ENCODE measurements at regions not wholly inside any gene's neighbourhood (a gene's known extent, or its start where the extent isn't known, plus 50 kb on each side); places are given as distances from the start of the nearest gene placed in this dataset.

- no peak for DNase-seq (ENCODE audit: low read depth in 2 of 2)
Observed at GRCh38 chr4:18860836-18861530, 839.4 kb upstream of the LCORL start.

GRCh38 chr4:18859468-18859867, 837.9 kb upstream of the LCORL start:
- DNase-seq (ENCODE audit: low read depth in 2 of 2) = no peak

- DNase-seq (ENCODE audit: low read depth in 2 of 2) = no peak
Observed at GRCh38 chr4:18858229-18858922, 836.8 kb upstream of the LCORL start.

- no peak for DNase-seq (ENCODE audit: low read depth in 2 of 2)
Observed at GRCh38 chr4:18850867-18851266, 829.3 kb upstream of the LCORL start.

- no peak for DNase-seq (ENCODE audit: low read depth in 2 of 2)
Observed at GRCh38 chr4:18847249-18847890, 825.8 kb upstream of the LCORL start.

- no peak for DNase-seq (ENCODE audit: low read depth in 2 of 2)
Observed at GRCh38 chr4:18846313-18846712, 824.8 kb upstream of the LCORL start.

- DNase-seq (ENCODE audit: low read depth in 2 of 2) = no peak
Observed at GRCh38 chr4:18844726-18845125, 823.2 kb upstream of the LCORL start.

GRCh38 chr4:18842431-18842830, 820.9 kb upstream of the LCORL start:
- no peak for DNase-seq (ENCODE audit: low read depth in 2 of 2)

- DNase-seq (ENCODE audit: low read depth in 2 of 2) = no peak
Observed at GRCh38 chr4:18840481-18840880, 818.9 kb upstream of the LCORL start.

- no peak for DNase-seq (ENCODE audit: low read depth in 2 of 2)
Observed at GRCh38 chr4:18816228-18816895, 794.8 kb upstream of the LCORL start.

- no peak for DNase-seq (ENCODE audit: low read depth in 2 of 2)
Observed at GRCh38 chr4:18815779-18816173, 794.2 kb upstream of the LCORL start.

GRCh38 chr4:18815081-18815778, 793.7 kb upstream of the LCORL start:
- DNase-seq (ENCODE audit: low read depth in 2 of 2) = no peak

GRCh38 chr4:18813771-18814170, 792.2 kb upstream of the LCORL start:
- no peak for DNase-seq (ENCODE audit: low read depth in 2 of 2)

- DNase-seq (ENCODE audit: low read depth in 2 of 2) = no peak
Observed at GRCh38 chr4:18813055-18813454, 791.5 kb upstream of the LCORL start.

- no peak for DNase-seq (ENCODE audit: low read depth in 2 of 2)
Observed at GRCh38 chr4:18803781-18804180, 782.2 kb upstream of the LCORL start.

- DNase-seq (ENCODE audit: low read depth in 2 of 2) = no peak
Observed at GRCh38 chr4:18798123-18798522, 776.6 kb upstream of the LCORL start.

GRCh38 chr4:18795794-18796193, 774.2 kb upstream of the LCORL start:
- DNase-seq (ENCODE audit: low read depth in 2 of 2) = no peak

GRCh38 chr4:18777190-18777930, 755.8 kb upstream of the LCORL start:
- DNase-seq (ENCODE audit: low read depth in 2 of 2) = no peak

GRCh38 chr4:18767921-18768320, 746.4 kb upstream of the LCORL start:
- no peak for DNase-seq (ENCODE audit: low read depth in 2 of 2)

GRCh38 chr4:18756671-18757070, 735.1 kb upstream of the LCORL start:
- no peak for DNase-seq (ENCODE audit: low read depth in 2 of 2)

GRCh38 chr4:18754180-18754579, 732.6 kb upstream of the LCORL start:
- no peak for DNase-seq (ENCODE audit: low read depth in 2 of 2)

Measured in stimulated activated CD4-positive, alpha-beta T cell treated with anti-CD3 and anti-CD28 coated beads, Interleukin-1b, Interleukin-23, amount 100 ng/mL, for 4 hours (primary cell).